ENCODE measurements at regions not wholly inside any gene's neighbourhood (a gene's known extent, or its start where the extent isn't known, plus 50 kb on each side); places are given as distances from the start of the nearest gene placed in this dataset.
"Not testable (repeated sequence)": the region's sequence is repeated elsewhere in the genome, so short reads cannot be mapped to it uniquely, and the experiment has no call there.

DNA sequence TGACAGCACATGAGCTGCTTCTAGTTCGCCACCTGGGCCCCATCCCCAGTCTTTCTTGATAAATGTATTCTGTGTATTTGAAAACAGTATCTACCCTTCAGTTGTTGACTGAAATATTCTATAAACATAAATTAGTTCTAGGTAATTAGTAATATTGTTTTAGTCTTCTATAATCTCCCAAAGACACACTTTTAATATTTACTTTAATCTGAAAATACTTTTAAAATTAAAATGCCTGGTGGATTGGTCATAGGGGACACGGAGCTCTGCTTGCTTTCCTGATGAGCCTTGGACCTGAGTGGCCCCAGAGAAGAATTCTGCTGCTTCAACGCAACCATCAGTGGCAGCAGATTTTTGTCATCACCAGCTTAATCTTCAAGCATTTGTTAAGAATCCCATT, 234.5 kb downstream of the THBS2 start:
- in situ Hi-C loops (cut with MboI; ENCODE audit: low sequenced_read_pairs), result no loop called here

DNA sequence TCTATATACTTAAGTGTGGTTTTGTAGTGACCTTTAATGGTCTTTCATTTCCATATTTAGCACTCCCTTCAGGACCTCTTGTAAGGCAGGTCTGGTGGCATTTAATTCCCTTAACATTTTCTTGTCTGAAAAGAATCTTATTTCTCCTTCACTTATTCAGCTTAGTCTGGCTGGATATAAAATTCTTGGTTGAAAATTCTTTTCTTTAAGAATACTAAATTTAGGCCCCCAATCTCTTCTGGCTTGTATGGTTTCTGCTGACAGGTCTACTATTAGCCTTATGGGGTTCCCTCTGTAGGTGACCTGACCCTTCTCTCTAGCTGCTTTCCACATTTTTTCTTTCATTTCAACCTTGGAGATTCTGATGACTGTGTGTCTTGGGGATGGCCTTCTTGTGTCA, 236.9 kb downstream of the THBS2 start:
- in situ Hi-C loops (cut with MboI; ENCODE audit: low sequenced_read_pairs), result no loop called here

DNA sequence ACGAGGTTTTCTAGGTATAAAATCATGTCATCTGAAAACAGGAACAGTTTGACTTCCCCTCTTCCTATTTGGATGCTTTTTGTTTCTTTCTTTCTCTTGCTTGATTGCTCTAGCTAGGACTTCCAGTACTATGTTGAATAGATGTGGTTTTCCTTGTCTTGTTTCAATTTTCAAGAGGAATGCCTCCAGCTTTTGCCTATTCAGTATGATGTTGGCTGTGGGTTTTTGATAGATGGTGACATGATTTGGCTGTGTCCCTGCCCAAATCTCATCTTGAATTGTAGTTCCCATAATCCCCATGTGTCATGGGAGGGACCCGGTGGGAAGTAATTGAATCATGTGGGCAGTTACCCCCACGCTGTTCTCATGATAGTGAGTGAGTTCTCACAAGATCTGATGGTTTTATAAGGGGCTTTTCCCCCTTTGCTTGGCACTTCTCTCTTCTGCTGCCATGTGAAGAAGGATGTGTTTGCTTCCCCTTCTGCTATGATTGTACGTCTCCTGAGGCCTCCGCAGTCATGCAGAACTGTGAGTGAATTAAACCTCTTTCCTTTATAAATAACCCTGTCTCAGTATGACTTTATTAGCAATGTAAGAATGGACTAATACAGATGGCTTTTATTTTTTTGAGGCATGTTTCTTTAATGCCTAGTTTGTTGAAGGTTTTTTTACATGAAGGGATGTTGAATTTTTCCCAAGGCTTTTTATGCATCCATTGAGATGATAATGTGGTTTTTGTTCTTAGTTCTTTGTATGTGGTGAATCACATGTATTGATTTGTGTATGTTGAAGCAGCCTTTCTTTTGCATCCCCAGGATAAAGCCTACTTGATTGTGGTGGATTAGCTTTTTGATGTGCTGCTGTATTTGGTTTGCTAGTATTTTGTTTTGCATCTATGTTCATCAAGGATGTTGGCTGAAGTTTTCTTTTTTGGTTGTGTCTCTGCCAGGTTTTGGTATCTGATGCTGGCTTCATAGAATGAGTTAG, 239.1 kb downstream of the THBS2 start:
- in situ Hi-C loops (cut with MboI; ENCODE audit: low sequenced_read_pairs), result no loop called here

DNA sequence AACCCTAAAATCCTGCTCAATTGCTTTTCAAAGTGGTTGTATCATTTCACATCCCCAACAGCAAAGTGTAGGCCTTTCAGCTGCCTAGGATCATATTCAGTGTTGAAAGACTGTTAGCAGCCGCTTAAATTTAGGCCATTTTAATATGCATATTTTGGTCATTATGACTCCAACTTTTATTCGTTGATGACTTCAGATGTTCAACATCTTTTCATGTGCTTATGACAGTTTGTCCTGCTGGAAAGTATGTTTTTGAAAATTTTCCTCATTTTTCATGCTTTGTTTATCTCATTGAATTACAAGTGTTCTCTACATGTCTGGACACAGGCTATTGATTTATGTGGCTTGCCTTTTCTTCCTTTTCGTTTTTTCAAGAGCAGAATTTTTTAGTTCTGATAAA, 244.0 kb downstream of the THBS2 start:
- in situ Hi-C loops (cut with MboI; ENCODE audit: low sequenced_read_pairs), result no loop called here

DNA sequence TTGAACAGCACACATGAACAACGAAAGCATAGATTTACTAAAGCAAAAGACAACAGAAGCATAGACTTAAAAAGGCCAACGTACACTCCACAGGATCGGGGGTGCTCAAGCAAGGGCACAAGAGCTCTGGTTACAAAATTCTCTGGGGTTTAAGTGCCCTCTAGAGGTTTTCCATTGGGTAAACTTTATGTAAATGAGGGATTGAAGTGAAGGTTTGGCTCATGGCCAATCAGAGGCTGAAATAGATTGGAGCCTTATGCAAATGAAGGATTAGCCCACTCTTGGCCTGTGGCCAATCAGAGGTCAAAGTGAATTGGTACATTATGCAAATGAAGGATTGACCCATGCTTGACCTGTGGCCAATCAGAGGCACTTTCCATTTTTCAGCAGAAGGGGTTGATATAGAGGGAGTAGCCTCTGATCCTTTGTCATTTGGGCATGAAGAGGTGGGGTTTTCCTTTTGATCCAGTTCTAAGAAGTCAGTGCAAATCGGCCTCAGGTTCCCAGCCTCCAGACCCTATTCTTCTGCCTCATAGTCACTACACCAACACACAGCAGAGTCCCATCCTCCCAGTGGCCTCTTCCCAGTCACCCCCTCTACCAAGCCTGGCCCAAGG, 244.9 kb downstream of the THBS2 start:
- in situ Hi-C loops (cut with MboI; ENCODE audit: low sequenced_read_pairs), result no loop called here

DNA sequence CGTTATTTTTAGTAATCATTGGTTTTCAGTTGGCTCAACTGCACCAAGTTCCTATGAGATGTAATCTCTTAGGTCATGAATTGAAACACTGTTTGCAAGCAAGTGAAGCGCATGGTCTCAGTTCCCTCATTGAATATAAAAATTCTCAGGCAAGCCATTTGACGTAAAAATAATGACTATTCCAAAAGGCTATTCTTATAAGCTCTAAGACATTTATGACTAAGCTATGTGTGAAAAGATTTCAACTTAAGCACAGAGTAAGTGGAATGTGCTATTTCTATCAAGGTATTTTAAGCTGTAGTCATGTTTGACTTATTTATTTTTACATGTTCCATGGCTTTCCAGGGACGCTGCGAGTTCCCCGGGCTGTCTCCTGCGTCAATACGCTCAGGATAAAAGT, 248.5 kb downstream of the THBS2 start:
- in situ Hi-C loops (cut with MboI; ENCODE audit: low sequenced_read_pairs), result no loop called here

DNA sequence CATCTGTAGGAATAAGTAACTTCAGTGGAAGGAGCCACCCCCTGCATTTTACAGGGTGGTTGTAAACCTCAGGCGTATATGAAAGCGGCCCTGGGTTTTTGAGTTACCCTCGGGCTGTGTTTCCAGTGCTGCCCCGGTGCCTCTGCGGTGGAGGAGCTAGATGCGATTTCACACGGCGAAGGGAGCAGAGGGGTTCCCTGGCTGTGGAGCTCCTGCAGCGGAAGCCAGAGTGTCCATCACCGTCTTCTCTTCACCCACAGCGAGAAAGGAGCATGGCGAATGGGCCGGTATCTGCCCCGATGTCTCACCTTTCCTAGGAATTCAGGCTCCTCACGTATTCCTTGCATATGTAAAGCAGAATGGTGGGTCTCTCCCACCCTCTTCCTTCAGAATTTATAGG, 253.6 kb downstream of the THBS2 start:
- in situ Hi-C loops (cut with MboI; ENCODE audit: low sequenced_read_pairs), result no loop called here

DNA sequence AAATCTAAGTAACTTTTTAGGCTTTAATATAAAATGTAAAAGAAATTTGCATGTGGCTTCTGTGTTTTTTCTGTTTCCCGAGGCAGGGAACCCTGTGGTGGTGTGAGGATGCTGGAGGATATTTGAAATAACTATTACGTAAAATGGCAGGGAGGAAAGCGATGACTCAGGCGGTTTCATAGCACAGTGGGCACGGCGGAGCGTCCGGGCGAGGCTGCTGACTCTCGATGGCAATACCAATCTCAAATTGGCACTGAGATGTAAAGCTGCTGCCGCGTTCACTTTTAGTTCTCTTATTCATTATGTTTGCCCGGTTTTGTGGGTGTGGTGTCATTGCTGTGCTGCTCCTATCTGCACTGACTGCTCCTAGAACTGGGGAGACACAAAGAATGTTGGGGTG, 254.3 kb downstream of the THBS2 start:
- in situ Hi-C loops (cut with MboI; ENCODE audit: low sequenced_read_pairs), result no loop called here

DNA sequence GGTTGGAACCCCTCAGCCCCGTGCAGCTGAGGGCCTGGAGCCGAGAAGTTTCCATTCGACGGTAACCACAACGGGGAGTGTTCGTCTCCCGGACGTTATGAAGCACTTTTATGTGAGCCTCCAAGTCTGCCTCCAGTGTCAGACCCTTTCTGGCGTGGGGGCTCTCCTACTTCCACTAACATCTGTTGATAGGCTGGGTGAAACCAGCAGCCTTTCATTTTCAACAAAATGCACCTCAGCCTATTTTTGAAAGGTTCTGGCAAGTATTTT, 257.4 kb downstream of the THBS2 start:
- in situ Hi-C loops (cut with MboI; ENCODE audit: low sequenced_read_pairs), result no loop called here

DNA sequence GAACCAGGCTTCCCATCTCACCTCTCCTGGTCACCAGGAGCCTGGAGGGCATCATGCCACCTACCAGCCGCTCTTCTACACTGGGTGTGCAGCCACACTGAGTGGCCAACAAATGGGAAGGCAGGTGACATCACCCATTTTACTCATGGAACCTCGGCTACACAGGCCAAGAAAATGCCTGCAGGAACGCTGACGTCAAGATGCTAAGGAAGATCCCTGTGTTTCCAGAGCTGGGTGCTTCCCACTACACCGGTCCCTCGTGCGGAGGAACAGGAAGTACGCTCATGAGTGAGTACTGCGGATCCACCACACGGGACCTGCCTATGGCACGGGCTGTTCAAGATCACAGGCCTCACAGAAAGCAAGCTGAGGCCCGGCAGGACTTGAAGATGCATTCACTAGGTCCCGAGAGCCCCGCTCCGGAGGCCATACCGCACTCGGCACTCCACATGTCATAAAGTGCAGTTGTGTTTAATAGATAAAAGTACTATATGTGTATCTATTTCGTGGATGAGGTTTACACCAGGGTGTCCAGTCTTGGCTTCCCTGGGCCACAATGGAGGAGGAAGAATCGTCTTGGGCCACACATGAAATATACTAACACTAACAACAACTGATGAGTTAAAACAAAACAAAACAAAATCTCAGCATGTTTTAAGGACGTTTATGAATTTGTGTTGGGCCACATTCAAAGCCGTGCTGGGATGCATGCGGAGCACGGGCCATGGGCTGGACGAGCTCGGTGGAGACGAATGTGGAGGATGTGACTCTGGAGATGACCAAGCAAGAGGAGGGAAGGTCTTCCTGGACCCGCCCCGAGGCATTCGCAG, 257.9 kb downstream of the THBS2 start:
- in situ Hi-C loops (cut with MboI; ENCODE audit: low sequenced_read_pairs), result no loop called here

DNA sequence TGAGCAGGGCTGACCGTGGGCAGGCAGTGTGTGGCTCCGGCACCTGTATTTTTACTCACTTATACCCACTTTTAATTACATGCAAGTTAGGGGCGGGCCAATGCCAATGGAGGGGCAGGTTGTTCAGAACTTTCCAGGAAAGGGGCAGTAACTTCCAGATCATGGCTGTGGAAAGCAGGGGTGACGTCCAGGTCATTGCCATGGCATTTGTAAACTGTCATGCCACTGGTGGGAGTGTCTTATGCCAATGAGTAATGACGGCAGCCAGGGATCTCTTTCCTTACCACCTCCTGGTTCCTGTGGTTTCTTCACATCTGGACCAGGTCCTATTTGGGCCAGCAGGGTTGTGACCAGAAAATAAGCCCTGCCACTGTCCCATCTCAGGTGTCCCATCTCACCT, 258.7 kb downstream of the THBS2 start:
- in situ Hi-C loops (cut with MboI; ENCODE audit: low sequenced_read_pairs), result no loop called here

DNA sequence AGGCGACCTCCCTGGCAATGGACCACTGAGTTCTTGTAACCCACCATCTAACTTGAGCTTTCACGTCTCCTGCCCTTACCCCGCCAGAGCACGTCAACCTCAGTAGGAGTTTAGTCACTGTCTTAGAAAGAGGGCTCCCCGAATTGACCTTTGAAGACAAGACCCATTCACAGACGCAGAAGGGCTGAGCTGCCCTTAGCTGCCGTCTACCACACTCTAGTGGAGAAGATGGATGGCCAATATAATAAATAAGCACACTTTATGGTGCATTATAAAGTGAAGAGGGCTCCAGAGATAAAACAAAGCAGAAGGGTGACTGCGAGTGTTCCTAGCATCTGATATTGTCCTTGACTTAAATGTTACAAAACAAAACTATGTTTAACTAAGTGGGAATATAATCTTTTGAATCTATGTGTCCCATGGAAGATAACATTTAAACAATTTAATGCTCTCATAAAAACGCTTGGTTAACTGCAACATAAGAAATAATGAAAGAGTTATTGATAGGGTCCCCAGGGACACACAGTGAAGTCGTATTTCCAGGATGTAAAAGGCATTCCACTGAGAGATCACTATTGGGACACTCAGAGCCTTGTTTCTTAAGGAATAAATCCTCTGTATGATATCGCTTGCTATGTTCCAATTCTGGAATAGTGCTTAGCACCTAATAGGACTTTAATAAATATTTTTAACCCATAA, 261.1 kb downstream of the THBS2 start:
- in situ Hi-C loops (cut with MboI; ENCODE audit: low sequenced_read_pairs), result no loop called here

DNA sequence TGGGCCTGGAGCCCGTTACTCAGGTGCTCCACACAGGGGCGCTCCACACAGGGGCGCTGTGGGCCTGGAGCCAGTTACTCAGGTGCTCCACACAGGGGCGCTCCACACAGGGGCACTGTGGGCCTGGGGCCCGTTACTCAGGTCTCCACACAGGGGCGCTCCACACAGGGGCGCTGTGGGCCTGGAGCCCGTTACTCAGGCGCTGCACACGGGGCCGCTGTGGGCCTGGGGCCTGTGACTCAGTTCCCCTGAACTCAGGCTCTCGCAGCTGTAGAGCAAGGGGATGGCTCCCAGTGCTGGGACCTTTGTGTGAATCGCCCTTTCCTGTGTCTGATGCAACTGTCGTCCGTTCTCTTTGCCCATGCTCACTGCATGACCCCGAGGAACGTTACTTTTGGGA, 262.0 kb downstream of the THBS2 start:
- in situ Hi-C loops (cut with MboI; ENCODE audit: low sequenced_read_pairs), result not testable (repeated sequence)

DNA sequence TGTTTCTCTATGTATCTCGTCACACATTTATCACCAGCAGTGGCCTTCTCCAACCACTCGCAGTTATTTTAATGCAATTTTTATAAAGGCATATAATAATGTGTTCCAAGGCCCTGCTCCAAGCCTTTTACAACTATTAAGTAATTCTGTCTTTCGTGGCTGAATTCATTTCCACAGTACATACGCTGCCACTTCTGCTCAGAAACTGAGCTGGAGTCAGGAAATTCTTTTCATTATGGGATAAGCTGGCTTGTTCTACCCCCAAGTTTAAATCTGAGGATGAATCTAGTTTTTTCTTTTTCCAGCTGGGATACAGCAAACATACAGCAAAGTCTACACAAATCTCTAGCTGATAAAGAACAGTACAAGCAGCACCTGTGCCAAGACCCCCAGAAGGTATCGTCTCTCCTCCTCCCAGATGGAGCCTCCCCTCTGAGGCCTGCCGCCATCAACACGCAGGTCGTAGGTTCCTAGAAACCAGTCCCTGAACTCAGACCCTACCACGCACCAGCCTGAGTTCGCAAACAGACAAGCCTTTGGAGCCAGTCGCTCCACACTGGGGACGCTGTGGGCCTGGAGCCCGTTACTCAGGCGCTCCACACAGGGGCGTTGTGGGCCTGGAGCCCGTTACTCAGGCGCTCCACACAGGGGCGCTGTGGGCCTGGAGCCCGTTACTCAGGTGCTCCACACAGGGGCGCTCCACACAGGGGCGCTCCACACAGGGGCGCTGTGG, 263.5 kb downstream of the THBS2 start:
- in situ Hi-C loops (cut with MboI; ENCODE audit: low sequenced_read_pairs), result no loop called here

DNA sequence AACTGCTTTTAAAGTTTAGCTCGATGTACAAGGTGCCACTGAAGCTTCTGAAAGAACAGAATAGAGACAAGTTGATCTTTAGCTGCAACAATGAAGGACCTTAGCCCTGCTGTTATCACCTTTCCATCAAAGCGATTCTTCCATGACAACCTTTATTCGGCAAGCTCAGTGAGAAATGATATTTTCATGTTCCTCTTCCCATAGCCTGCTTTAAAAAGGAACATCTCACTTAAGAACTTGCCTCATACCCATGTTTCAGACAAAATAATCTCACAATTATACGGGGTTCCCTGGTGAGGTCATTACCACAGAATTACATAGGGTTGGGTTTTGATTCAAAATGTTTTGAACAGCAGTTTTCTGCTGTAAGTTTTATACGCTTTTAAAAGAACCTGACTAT, 264.2 kb downstream of the THBS2 start:
- in situ Hi-C loops (cut with MboI; ENCODE audit: low sequenced_read_pairs), result no loop called here

DNA sequence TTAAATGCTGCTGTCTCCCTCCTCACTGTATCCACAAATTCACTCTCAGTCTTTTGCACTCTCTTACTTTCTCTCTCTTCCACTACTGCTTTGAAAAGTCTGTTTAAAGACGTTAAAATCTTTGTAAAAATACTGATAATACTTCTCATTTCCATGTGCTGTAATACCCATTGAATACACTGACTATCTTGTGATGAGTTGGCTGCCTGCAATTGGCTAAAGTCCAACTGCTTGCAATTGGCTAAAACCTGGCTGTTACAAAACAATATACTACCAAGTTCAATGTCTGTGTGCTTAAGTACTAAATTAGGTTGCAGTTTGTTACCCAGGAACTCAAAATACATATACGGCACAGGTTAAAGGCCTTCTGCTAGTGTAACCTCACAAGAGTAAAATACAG, 264.8 kb downstream of the THBS2 start:
- in situ Hi-C loops (cut with MboI; ENCODE audit: low sequenced_read_pairs), result no loop called here

DNA sequence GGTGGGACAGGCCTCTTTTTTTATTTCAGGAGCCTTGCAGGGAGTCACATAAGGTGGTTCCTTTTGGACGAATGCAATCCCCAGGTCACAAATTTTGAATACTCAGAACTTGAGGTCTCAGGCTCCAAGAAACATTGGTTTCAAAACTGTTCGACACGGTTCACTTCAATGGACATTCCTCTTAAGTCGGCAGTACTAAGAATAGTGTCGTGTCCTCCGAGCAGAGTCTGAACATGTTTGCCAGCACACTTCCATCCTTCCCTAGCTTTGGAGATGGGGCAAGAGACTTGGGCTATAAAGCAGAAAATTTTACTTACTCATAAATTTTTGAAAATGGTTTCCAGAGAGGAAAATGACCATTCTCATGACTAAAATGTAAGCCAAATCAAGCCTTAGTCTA, 265.4 kb downstream of the THBS2 start:
- in situ Hi-C loops (cut with MboI; ENCODE audit: low sequenced_read_pairs), result no loop called here

DNA sequence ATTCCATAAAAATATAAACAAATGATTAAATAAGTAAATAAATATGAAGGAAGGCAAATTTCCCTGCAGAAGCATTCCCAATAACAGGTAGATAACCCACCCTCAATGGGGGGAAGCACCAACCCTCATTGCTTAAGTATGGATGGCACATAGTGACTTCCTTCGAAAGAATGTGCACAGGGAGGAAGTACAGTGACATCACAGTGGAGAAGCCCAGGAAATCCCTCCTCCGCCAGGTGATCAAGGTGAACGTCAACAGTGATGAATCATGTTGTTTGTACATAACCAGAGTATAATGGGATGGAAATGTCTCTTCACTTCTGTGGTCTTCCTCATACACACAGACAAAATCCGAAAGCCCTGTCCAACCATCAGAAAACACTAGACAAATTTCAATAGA, 267.9 kb downstream of the THBS2 start:
- in situ Hi-C loops (cut with MboI; ENCODE audit: low sequenced_read_pairs), result no loop called here

DNA sequence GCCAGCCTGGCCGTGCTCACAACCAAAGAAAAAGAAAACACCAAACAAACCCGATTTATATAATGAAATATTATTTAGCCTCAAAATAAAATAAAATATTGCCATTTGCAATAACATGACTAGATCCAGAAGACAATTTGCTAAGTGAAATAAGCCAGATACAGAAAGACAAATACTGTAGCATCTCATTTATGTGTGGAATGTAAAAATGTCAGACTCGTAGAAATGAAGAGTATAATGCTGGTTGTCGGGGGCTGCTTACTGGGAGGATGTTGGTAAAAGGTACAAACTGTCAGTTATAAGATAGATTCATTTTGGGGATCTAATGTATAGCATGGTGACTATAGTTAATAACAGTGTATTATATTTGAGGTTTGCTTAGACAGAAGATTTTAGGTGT, 269.7 kb downstream of the THBS2 start:
- in situ Hi-C loops (cut with MboI; ENCODE audit: low sequenced_read_pairs), result no loop called here

DNA sequence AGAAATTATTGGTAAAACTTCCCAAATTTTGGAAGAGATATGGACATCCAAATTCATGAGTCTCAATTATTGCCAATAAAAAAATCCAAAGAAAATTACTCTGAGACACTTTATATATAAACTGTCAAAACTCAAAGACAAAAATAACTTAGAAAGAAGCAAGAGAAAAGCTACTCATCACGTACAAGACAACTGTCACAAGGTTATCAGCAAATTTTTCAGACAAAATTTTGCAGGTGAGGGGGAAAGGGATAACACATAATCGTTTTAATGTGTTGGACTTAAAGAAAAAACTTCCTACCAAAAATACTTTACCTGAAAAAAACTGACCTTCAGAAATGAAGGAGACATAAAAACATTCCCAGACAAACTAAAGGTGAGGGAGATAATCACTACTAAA, 272.5 kb downstream of the THBS2 start:
- in situ Hi-C loops (cut with MboI; ENCODE audit: low sequenced_read_pairs), result no loop called here

DNA sequence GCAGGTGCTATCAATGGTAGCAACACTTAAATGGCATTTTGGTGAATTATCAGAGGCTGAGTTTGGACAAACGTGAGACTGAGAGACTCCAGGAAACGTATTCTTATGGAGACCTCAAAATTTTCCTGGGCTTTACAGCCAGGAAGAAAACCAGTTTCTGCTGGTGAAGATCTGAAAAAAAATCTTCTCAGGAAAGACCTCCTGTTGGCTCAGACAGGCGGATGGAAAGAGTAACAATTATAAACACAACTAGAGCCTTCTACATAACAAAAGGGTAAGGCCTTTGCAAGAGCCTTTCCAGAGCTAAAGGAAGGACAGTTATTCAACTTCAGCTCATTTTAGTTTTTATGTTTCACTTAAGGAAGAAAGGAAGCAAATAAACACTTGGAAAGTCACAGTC, 274.4 kb downstream of the THBS2 start:
- in situ Hi-C loops (cut with MboI; ENCODE audit: low sequenced_read_pairs), result no loop called here

Measured in HL-60/S4 (cell line).